ENCODE measurements at regions not wholly inside any gene's neighbourhood (a gene's known extent, or its start where the extent isn't known, plus 50 kb on each side); places are given as distances from the start of the nearest gene placed in this dataset.

DNA sequence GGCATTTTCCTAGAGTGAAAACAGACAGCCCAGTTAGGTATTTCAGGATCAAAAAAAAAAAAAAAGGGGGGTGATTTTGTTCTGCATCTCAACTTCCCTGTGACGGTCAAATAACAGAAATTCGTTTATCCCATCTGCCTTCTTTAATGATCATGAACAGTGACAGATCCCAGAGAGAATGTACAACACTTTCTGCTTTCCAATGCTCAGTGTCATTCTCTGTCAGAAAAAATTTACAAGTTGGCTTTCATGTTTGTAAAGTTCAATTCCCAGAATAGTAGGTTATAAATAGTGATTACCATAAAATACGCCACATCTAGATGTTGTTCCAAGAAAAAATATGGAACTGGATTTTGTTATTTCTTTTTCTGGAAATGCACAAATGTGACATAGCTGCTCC, 1013.2 kb upstream of the PHF14 start:
- no peak for DNase-seq (ENCODE audit: low read depth)
- no peak overlapping the region for H3K4me3 ChIP-seq (ENCODE audit: control insufficient read depth, low read depth, low read length)
- TF ChIP-seq, protein P1, sequence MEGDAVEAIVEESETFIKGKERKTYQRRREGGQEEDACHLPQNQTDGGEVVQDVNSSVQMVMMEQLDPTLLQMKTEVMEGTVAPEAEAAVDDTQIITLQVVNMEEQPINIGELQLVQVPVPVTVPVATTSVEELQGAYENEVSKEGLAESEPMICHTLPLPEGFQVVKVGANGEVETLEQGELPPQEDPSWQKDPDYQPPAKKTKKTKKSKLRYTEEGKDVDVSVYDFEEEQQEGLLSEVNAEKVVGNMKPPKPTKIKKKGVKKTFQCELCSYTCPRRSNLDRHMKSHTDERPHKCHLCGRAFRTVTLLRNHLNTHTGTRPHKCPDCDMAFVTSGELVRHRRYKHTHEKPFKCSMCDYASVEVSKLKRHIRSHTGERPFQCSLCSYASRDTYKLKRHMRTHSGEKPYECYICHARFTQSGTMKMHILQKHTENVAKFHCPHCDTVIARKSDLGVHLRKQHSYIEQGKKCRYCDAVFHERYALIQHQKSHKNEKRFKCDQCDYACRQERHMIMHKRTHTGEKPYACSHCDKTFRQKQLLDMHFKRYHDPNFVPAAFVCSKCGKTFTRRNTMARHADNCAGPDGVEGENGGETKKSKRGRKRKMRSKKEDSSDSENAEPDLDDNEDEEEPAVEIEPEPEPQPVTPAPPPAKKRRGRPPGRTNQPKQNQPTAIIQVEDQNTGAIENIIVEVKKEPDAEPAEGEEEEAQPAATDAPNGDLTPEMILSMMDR (IDR thresholded peaks at IDR 0.05; ENCODE audit: control insufficient read depth, insufficient read depth, low read depth, low read length, missing control alignments): no peak

DNA sequence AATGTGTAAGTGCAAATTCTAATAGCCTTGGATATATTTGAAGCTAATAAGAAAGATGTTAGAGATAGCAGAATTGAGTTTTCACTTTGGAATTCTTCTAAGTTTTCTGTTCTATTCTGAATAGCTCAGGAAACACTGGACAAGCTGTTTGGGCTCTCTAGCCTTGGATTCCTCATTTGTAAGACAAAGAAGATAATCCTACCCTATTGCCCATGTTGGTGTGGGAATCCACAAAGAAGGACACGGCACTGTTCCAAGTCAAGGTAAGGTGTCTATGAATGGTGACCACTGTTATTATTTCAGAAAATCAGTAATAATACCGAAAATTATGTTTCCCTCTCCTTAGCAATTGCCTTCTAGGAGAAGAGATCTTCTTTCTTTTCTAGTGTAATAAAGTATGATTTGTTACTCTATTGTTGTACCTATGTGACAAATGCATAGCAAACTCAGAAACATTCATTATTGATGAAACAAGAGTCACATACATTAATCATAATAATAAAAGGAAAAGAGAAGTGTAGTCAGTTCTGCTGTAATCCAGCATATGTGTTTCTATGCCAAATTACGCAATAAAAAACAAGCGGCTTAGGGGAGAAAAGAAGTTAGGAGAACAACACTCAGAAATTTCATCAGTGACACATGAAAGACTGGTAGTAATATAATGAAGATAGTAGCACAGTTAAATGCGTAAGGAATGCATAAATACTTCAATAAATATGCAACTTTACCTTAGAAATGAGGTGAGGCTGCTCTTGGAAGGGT, 1012.3 kb upstream of the PHF14 start:
- DNase-seq (ENCODE audit: low read depth): no peak
- TF ChIP-seq, protein P1 (IDR thresholded peaks at IDR 0.05; ENCODE audit: control insufficient read depth, insufficient read depth, low read depth, low read length, missing control alignments): no peak

DNA sequence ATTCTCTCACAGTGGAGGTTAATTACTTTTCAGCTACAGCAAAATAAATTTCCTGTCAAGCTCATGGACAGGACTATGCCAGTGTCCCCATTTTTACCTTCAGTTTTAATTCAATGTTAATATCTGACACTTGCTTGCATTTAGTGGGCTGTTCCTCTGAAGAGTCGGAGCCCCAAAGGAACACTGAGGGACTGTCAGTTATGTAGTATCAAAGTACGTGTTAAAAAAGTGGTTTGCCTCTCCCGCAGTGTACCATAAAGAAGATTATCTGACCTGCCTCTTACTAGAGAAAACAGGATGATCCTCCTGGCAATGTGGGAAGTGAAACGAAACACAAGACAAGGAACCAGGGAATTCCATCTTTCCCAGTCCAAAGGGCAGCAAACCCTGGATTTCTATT, 1010.9 kb upstream of the PHF14 start:
- no peak for DNase-seq (ENCODE audit: low read depth)
- TF ChIP-seq, protein P1 (IDR thresholded peaks at IDR 0.05; ENCODE audit: control insufficient read depth, insufficient read depth, low read depth, low read length, missing control alignments): no peak
- H3K4me3 ChIP-seq (ENCODE audit: control insufficient read depth, low read depth, low read length): no peak overlapping the region

More for the DNA sequence above, 1012.3 kb upstream of the PHF14 start:
- H3K4me3 ChIP-seq (ENCODE audit: control insufficient read depth, low read depth, low read length): no peak overlapping the region

DNA sequence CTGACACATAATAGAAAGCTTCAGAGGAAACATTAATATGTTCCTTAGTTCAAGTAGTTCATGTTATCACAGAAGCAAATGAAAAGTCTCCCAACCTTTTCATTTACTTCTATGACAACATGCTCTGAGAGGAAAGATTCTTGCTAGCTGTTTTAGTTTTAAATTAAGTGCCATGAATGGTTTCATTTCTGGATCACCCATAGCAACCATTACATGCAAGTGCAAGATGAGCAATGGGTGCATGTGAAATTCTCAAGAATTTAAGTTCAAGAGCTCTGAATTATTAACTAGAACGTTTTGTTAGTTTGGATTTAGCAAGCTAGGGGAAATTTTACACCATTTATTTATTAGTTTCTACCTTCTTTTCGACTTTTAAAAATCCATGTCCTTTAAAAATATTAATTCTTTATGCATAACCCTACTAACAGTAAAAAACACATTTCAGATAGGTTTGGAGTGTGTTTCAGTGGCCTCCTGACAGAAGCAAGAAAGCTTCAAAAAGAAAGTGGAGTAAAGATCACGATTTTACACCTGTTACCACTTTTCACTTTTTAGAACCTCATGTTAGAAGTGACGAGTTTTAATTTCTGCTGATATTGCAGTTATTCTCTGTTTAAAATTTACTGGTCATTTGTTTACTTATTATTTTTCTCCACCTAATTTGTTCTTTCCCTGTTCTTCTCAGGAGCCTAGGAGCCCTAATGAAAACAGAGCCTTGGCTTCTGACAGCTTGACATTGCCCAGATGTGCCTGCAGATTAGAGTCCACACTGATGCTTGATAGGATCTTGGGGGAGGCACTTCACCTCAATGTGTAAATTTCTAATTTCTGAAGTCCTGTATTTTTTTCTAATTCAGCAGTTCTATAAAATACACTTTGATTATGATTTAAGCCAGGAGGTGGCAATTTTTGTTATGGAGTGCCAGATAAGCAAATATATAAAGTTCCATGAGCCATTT, 995.3 kb upstream of the PHF14 start:
- H3K4me3 ChIP-seq (ENCODE audit: control insufficient read depth, low read depth, low read length): no peak overlapping the region
- no peak for DNase-seq (ENCODE audit: low read depth)
- TF ChIP-seq, protein P1 (IDR thresholded peaks at IDR 0.05; ENCODE audit: control insufficient read depth, insufficient read depth, low read depth, low read length, missing control alignments): no peak

DNA sequence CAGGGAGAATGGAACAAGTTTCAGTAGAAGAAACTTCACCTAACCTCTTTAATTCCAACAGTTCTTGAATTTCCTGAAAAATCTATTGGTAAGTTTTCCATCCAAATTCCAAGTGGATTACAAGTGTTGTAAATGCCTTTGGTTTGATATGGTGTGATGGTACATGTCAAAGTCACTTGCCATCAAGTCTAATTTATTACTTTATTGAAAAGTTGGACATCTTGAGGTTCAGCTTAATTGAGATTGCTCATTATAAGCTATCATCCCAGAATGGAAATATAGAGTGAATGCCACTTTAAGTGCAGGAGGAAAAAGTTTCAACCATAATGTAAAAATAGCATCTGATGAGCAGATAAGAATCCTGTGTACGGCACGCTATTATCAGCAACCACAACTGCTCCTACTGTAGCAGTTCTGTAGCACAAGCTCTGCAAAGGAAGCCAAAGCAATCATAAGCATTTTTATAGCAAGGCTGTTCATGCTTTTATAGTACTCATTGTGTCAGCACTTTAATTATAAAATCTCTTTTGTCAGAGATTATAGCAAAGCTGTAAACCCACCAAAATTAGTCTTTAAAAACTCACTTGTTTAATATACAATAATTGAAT, 991.8 kb upstream of the PHF14 start:
- TF ChIP-seq, protein P1 (IDR thresholded peaks at IDR 0.05; ENCODE audit: control insufficient read depth, insufficient read depth, low read depth, low read length, missing control alignments): no peak
- H3K4me3 ChIP-seq (ENCODE audit: control insufficient read depth, low read depth, low read length): no peak overlapping the region
- no peak for DNase-seq (ENCODE audit: low read depth)

DNA sequence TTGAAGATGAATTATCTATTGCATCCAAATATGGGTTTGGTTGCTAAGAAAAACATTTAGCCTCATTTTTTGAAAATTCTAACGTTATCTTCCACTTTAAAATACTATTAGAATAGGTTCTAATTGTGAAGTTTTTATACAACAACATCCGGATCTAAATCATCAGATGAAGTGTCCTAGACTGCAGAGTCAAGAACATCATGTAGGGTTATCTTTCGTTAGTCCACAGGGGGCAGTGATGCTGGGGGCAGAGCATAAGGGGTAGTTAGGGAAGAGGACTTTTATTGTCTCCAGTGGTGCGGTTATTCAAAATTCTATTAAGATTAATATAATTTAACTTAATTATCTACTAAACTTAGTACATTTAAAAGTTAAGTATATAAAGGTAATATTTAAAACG, 990.6 kb upstream of the PHF14 start:
- TF ChIP-seq, protein P1 (IDR thresholded peaks at IDR 0.05; ENCODE audit: control insufficient read depth, insufficient read depth, low read depth, low read length, missing control alignments): no peak
- DNase-seq (ENCODE audit: low read depth): no peak
- H3K4me3 ChIP-seq (ENCODE audit: control insufficient read depth, low read depth, low read length): no peak overlapping the region

All from AG09309 (cell line).